ENCODE measurements at regions not wholly inside any gene's neighbourhood (a gene's known extent, or its start where the extent isn't known, plus 50 kb on each side); places are given as distances from the start of the nearest gene placed in this dataset.

DNA sequence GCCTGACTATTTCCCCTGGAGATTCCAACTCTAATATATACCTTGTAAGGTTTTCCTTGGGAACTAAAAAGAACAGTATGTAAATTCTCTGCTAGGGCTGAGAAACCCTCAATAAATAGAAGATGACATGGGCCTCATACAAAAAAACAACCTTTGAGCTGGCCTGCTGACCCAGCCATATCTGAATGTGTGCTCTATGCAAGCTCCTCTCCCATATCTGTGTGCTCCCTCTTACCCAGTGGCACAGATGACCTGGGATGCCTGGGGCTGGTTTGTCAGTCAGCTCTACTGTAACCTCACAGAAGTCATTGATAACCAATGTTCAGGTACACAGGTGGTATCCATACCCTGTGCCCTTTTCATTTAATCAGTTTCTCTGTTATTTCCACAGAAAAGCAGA is 329.2 kb downstream of the SEC16B start:
- TF ChIP-seq, protein P1, sequence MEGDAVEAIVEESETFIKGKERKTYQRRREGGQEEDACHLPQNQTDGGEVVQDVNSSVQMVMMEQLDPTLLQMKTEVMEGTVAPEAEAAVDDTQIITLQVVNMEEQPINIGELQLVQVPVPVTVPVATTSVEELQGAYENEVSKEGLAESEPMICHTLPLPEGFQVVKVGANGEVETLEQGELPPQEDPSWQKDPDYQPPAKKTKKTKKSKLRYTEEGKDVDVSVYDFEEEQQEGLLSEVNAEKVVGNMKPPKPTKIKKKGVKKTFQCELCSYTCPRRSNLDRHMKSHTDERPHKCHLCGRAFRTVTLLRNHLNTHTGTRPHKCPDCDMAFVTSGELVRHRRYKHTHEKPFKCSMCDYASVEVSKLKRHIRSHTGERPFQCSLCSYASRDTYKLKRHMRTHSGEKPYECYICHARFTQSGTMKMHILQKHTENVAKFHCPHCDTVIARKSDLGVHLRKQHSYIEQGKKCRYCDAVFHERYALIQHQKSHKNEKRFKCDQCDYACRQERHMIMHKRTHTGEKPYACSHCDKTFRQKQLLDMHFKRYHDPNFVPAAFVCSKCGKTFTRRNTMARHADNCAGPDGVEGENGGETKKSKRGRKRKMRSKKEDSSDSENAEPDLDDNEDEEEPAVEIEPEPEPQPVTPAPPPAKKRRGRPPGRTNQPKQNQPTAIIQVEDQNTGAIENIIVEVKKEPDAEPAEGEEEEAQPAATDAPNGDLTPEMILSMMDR (IDR thresholded peaks at IDR 0.05; ENCODE audit: insufficient read depth, low read length): no peak
- TF ChIP-seq POLR2AphosphoS5 (IDR thresholded peaks at IDR 0.05; ENCODE audit: low read depth): no peak
- TF ChIP-seq GABPA (IDR thresholded peaks at IDR 0.05; ENCODE audit: low read depth): no peak
- TF ChIP-seq SPI1 (IDR thresholded peaks at IDR 0.05; ENCODE audit: borderline replicate concordance, low read depth): no peak
- TF ChIP-seq, protein P2, sequence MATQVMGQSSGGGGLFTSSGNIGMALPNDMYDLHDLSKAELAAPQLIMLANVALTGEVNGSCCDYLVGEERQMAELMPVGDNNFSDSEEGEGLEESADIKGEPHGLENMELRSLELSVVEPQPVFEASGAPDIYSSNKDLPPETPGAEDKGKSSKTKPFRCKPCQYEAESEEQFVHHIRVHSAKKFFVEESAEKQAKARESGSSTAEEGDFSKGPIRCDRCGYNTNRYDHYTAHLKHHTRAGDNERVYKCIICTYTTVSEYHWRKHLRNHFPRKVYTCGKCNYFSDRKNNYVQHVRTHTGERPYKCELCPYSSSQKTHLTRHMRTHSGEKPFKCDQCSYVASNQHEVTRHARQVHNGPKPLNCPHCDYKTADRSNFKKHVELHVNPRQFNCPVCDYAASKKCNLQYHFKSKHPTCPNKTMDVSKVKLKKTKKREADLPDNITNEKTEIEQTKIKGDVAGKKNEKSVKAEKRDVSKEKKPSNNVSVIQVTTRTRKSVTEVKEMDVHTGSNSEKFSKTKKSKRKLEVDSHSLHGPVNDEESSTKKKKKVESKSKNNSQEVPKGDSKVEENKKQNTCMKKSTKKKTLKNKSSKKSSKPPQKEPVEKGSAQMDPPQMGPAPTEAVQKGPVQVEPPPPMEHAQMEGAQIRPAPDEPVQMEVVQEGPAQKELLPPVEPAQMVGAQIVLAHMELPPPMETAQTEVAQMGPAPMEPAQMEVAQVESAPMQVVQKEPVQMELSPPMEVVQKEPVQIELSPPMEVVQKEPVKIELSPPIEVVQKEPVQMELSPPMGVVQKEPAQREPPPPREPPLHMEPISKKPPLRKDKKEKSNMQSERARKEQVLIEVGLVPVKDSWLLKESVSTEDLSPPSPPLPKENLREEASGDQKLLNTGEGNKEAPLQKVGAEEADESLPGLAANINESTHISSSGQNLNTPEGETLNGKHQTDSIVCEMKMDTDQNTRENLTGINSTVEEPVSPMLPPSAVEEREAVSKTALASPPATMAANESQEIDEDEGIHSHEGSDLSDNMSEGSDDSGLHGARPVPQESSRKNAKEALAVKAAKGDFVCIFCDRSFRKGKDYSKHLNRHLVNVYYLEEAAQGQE (IDR thresholded peaks at IDR 0.05; ENCODE audit: insufficient replicate concordance, low read depth): no peak
